ENCODE measurements at regions not wholly inside any gene's neighbourhood (a gene's known extent, or its start where the extent isn't known, plus 50 kb on each side); places are given as distances from the start of the nearest gene placed in this dataset.

DNA sequence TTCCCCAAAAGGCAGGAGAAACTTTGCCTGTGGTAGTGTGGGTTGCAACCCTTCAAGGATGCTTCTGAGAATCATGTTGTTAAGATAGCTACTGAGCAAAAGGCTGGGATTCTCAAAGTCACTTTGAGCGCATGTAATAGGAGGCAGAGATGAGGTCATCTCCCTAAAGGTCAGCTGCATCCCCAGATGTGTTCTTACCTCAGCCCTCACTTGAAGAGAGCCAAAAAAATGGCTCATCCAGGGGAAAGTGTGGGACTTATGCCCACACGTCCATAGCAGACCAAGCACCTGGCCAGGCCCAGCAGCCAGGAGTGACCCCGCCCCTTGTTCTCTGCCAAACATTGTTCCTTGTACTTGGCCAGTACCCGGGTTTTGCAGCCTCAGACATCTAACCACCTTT lies 187.0 kb upstream of the BMP2 start:
- intact Hi-C loops (cut with DNase I): no loop called here

DNA sequence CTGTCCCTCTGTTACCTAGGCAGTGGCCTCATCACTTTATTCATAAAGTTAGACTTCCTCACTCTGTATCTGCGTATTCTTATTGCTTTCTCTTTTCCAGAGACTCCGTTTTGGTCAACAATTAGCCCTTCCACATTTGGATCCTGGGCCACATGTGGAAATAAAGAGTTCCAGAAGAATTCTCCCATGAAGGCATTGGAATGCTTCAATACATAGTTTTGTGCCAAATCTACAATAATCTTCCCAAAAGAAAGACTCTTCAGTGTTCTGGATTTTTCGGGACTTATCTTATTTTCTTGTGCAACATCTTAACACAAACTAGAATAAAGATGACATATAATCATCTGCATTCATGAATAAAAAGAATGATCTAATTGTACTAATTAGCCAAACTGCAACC lies 187.7 kb upstream of the BMP2 start:
- TF ChIP-seq, protein P1, sequence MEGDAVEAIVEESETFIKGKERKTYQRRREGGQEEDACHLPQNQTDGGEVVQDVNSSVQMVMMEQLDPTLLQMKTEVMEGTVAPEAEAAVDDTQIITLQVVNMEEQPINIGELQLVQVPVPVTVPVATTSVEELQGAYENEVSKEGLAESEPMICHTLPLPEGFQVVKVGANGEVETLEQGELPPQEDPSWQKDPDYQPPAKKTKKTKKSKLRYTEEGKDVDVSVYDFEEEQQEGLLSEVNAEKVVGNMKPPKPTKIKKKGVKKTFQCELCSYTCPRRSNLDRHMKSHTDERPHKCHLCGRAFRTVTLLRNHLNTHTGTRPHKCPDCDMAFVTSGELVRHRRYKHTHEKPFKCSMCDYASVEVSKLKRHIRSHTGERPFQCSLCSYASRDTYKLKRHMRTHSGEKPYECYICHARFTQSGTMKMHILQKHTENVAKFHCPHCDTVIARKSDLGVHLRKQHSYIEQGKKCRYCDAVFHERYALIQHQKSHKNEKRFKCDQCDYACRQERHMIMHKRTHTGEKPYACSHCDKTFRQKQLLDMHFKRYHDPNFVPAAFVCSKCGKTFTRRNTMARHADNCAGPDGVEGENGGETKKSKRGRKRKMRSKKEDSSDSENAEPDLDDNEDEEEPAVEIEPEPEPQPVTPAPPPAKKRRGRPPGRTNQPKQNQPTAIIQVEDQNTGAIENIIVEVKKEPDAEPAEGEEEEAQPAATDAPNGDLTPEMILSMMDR (IDR thresholded peaks at IDR 0.05): no peak
- no peak for TF ChIP-seq EP300 (IDR thresholded peaks at IDR 0.05)
- H3K4me3 ChIP-seq: no peak overlapping the region
- no peaks in the 10 kb centered on the region for H3K9me3 ChIP-seq
- intact Hi-C loops (cut with DNase I): no loop called here
- 62 to 67% (median 63%) methylated on average over 3 of the region's 3 CpGs for WGBS, 3 donors
- DNase-seq: no peak
- H3K27ac ChIP-seq: no peak overlapping the region
- H3K4me1 ChIP-seq (ENCODE audit: insufficient read depth): peaks cover 1% of the 10 kb centered on the region
- no peaks in the 10 kb centered on the region for H3K27me3 ChIP-seq
- no peaks in the 10 kb centered on the region for H3K36me3 ChIP-seq

More for the DNA sequence above, 187.0 kb upstream of the BMP2 start:
- Histone ChIP-seq H3K4me1 (ENCODE audit: insufficient read depth) (peaks cover 1% of the 10 kb centered on the region), H3K4me3 (no peak overlapping the region), H3K36me3 (no peaks in the 10 kb centered on the region), H3K27ac (no peak overlapping the region), H3K27me3 (no peaks in the 10 kb centered on the region), H3K9me3 (no peaks in the 10 kb centered on the region)
- no peak for DNase-seq
- 77 to 83% (median 80%) methylated on average over 4 of the region's 4 CpGs for WGBS, 3 donors
- TF ChIP-seq, protein P1 (IDR thresholded peaks at IDR 0.05): no peak

- Histone ChIP-seq H3K27ac (no peak overlapping the region), H3K9me3 (no peaks in the 10 kb centered on the region), H3K27me3 (no peaks in the 10 kb centered on the region), H3K4me1 (ENCODE audit: insufficient read depth) (peaks cover 1% of the 10 kb centered on the region), H3K36me3 (no peaks in the 10 kb centered on the region), H3K4me3 (no peak overlapping the region)
- no peak for TF ChIP-seq POLR2A (IDR thresholded peaks at IDR 0.05)
- TF ChIP-seq, protein P1 (IDR thresholded peaks at IDR 0.05): no peak
- TF ChIP-seq EP300 (IDR thresholded peaks at IDR 0.05): no peak
- no peak for DNase-seq
- intact Hi-C loops (cut with DNase I): no loop called here
- 94 to 96% (median 94%) methylated on average over 5 of the region's 5 CpGs for WGBS, 3 donors
These were observed 188.1 kb upstream of the BMP2 start for GRCh38 chr20:6579417-6579816.

- no peak for DNase-seq
- H3K27me3 ChIP-seq: no peaks in the 10 kb centered on the region
- no peaks in the 10 kb centered on the region for H3K9me3 ChIP-seq
- WGBS, 3 donors: 52 to 53% (median 53%) methylated on average over 1 of the region's 1 CpG
- peaks cover 1% of the 10 kb centered on the region for H3K4me1 ChIP-seq (ENCODE audit: insufficient read depth)
- TF ChIP-seq, protein P1 (IDR thresholded peaks at IDR 0.05): no peak
- no peak overlapping the region for H3K4me3 ChIP-seq
- no peak overlapping the region for H3K27ac ChIP-seq
- H3K36me3 ChIP-seq: no peaks in the 10 kb centered on the region
- intact Hi-C loops (cut with DNase I): no loop called here
These were observed 190.0 kb upstream of the BMP2 start for GRCh38 chr20:6577451-6577850.

DNA sequence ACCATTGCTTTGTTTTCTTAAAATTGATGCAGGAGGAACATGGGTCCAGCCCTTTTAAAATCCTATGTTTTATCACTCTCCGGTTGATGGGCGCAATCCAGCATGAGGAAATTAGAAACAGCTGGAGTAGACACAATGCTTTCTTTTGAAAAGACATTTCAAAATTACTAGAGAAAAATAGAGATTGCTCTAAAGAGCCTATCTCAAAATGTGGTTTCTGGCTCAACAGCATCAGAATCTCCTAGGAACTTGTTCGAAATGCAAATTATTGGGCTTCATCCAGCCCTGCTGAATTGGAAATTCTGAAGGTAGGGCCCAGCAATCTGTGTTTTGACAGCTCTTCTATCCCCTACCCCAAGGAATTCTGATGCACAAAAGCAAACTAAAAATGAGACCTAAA lies 190.8 kb upstream of the BMP2 start:
- 11 to 13% (median 12%) methylated on average over 3 of the region's 3 CpGs for WGBS, 3 donors
- H3K4me1 ChIP-seq (ENCODE audit: insufficient read depth): peaks cover 1% of the 10 kb centered on the region
- no peaks in the 10 kb centered on the region for H3K9me3 ChIP-seq
- intact Hi-C loops (cut with DNase I): no loop called here
- no peak overlapping the region for H3K27ac ChIP-seq
- no peaks in the 10 kb centered on the region for H3K36me3 ChIP-seq
- H3K27me3 ChIP-seq: no peaks in the 10 kb centered on the region
- DNase-seq: no peak
- H3K4me3 ChIP-seq: no peak overlapping the region
- no peak for TF ChIP-seq POLR2A (IDR thresholded peaks at IDR 0.05)
- TF ChIP-seq EP300 (IDR thresholded peaks at IDR 0.05): no peak
- TF ChIP-seq, protein P1 (IDR thresholded peaks at IDR 0.05): no peak

Measured in ovary (tissue), 7 donors.